ENCODE measurements at regions not wholly inside any gene's neighbourhood (a gene's known extent, or its start where the extent isn't known, plus 50 kb on each side); places are given as distances from the start of the nearest gene placed in this dataset.

DNA sequence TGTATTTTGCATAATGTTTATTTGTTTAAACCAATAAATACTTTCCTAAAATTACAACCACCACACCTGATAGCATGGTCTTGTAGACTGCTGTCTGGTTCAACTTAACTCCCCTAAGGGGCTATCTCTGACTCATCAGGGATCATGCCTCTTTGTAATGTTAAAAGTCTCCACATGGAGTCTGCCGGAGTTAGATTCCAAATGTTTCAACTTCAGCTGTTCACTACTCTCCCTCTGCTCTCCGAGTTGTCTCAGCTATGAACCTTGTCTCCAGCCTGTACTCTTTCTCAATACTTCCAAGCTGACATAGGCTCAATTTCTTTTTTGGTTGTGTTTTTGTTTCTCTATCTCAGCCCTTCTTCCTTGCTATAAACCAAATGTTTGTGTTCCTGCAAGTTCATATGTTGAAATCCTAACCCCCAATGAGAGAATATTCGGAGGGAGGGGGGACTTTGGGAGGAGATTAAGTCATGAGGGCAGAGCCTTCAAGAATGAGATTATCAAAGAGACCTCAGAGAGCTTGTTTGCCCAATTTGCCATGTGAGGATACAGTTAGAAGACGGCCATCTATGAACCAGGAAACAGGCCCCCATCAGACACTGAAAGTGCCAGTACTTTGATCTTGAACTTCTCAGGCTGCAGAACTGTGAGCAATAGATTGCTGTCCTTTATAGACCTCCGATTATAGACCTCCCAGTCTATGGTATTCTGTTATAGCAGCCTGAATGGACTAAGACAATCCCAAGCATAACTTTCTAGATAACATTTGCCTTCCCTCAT, 858.2 kb downstream of the VRK1 start:
- DNase-seq (ENCODE audit: low spot score) = no peak

DNA sequence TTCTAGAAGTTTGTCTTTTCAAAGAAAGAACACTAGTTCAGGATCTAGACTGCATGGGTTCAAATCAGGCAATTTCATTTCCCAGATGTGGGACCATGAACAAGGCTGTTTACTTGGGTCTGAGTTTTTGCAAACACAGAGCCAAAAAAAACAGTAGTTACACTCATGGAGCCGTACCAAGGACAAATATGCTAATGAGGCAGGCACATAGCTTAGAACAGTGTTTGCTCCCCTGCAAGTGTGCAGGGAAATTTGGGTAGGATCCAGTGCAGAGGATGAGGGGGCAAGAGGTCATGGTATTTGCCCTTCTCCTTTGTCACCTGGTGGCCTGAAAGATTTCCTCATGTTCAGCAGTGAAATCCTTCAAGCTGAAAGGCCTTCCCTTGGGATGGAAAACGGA, 860.4 kb downstream of the VRK1 start:
- DNase-seq (ENCODE audit: low spot score) = no peak

DNA sequence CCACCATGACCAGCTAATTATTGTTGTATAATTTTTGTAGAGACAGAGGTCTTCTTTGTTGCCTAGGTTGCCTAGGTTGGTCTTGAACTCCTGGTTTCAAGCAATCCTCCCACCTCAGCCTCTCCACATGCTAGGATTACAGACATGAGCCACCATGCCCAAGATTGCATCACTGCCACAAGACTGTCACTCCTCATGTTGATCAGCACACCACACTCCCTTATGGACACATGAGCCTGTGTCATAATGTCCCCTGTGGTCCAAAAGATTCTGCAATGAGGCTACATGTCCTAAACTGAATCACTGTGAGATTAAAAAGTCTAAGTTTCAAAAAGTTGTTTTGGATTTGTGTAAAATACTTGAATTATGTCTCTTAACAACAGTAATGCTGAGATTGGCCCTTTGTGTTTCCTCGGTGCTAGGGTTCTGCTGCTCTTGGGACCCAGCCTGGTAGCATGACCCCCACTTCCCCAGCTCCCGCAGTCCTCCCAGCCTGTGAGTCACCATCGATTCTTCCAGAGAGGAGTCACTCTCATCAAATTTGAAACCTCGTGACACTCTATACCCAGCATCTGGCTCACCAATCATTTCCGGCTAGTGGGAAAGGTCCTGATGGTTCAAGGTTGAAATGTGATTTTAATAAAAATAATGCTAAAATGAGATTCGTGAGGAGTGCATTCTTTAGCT, 890.9 kb downstream of the VRK1 start:
- DNase-seq (ENCODE audit: low spot score) = no peak

DNA sequence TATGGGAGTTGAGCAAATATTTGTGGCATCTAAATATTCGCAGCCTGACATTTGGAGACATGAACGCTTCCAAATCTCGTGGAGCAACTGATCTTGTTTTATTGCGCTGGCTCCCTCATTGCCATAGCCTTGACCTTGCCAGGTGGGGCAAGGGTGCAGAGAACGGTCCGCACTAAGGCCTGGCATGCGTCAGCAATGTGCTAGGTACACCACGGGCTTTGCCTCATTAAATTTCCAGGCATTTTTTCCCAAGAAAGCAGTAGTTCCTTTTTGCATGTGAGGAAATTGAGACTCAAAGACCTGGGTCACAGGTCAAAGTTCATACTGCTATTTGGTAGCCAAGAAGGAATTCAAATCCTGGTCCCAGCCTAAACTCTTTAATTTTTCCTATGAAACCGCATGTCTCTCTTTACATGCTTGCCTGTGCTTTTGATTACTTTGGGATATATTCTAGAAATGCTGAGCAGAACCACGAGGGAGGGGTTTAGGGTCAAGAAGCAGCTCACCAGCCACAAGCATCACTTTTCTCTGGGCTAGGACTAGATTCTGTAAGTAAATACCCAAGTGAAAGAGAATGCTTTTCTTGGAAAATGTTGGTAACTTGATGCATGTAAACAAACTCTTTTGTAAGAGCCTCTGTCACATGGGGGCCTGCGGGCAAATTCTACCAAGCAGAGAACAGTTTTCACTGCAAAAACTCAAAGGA, 891.6 kb downstream of the VRK1 start:
- no peak for DNase-seq (ENCODE audit: low spot score)

DNA sequence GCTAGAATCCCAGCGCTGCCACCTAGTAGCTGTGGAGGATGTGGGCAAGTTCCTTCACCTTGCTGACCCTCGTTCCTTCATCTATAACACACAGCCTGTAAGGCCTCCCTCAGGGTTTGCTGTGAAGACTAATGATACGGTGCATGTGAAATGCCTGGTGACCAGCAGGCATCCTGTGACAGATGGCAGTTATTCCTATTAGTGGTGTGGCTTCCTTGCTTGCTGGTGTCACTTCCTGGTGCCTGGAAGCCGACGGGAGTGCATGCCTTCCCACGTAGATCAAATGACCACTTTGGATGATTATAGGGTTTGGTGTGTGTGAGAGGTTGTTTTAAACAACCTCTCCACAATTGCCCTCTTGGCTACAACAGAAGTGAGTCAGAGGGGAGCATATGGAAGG, 894.9 kb downstream of the VRK1 start:
- no peak for DNase-seq (ENCODE audit: low spot score)

DNA sequence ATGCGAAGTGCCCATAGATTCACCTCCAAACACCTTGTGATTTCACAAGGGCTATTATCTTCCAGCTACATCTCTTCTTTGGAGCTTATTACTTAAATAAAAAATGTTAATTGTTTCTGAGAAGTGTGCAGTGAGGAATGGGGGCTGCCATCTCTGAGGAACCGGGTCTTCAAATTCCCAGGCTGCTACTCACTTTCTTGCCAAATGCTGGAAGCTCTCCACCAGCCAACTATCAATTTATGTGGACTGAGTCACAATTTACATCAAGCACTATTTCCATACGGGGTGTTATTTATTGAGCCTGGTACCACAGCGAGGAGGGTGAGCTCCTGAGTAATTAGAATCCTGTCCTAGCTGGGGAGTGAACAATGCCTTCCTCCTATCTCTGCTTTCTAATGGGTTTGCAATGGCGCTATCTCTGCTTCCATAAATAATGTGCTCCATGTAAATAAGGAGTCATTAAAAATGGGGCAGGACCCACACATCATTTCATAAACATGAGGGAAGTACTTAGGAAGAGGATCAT, 898.3 kb downstream of the VRK1 start:
- DNase-seq (ENCODE audit: low spot score) = no peak

DNA sequence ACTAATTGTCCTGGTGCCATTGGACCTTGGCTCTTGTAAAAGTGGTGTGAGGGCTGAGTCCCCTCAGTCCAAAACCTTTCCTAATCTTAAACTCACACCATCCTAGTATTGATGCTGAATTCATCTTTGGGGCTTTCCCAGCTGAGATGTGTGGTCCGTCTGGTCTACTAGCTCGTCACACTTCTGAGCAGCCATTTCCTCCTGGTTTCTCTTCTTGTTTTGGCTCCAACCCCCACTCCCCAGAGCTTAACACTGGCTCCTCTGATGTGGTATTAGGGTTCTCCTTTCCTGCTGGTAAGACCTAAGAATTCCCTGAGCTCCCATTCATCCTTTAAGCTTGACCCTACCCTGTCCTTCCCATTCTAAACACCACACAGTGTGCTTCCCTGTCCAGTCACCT, 900.6 kb downstream of the VRK1 start:
- DNase-seq (ENCODE audit: low spot score) = no peak

DNA sequence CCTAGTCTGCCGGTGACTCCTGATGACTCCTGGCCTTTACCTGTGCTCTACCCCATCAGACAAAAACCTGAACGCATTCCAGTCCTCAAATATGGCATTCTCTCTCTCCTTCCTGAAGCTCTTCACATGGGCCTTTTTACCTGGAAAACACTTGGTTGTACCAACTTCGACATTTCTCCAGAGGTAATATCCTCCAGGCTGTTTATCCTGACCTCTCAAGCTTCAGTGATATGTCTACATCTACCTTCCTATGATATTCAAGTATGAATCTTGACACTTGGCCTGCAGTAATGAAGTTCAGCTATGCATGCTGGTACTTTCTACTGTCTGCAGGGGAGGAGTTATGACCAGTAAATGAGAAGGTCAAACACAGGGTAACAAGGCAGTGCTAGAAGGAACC, 901.8 kb downstream of the VRK1 start:
- no peak for DNase-seq (ENCODE audit: low spot score)

DNA sequence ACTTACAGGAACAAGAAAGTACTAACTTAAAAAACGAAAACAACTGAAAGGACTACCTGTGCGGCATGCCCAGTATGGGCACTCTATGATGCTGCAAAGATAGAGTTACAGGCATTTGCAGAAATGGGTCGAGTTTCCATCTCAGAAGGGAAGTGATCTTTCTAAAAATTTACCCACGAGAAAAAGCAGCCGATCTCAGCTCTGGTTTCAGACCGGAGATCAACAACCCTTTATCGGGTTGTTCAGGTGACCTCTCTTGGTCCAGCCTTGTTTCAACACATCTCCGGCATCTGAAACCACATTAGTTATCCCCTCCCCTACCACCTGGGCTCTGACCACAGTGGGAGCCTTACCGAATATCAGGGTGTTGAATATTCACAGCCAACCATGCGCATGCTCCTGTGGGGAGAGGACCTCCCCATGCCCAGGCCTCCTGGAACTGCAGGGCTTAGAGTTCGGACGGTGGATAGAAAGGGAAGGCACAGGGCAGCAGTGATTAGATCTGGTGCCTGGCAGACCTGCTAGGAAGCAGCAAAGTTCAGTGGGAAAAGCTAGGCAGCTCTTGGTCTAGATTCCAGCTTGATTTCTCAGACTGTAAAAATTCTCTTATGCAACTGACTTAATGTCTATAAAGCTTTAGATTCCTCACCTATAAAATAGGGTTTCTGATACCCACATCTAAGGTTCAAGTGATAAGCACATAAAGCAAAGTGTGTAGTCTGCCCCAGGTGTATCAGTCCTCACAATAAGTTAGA, 906.0 kb downstream of the VRK1 start:
- no peak for DNase-seq (ENCODE audit: low spot score)

DNA sequence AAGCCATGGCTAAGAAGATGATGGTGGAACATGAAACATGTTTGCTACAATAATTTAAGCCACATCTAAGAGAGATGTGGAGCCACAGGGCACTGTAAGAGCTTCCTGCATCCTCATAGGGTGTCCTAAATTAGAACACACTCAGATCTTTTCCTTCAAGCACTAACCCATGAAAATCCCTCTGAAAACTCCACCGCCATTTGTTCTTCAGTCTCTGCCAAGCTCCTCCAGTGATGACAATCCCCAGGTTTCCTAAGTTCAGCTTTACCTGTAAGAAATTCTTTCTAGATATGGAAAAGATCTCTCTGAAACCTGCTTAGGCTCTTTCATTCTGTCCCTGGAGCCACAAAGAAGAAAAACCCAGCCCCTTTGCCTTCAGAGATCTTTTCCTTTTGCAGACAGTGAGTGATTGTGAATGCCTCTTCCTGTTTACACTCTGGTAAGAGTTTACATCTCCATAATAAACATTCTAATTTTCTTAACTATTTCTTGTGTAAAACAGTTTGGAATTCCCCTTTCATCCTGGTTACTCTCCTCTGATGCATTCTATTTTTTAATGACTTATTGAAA, 907.2 kb downstream of the VRK1 start:
- no peak for DNase-seq (ENCODE audit: low spot score)

DNA sequence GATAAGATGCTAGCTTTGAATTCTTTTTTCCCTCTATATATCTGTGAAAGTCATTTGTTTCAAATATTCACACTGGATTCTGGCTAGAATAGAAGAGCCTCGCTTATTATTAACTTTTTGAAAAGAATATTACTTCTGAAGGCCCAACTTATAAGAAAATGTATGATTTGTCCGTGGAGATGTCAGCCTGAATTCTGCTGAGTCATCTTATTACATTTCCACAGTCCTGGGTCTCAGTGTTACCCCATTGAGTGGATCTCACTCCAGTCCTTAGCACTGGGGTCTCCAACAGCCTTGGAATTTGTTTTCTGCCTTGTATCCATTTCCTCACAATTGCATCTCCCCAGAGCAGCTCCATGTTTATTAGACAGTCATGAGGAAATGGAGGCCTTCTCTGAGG, 907.9 kb downstream of the VRK1 start:
- no peak for DNase-seq (ENCODE audit: low spot score)

DNA sequence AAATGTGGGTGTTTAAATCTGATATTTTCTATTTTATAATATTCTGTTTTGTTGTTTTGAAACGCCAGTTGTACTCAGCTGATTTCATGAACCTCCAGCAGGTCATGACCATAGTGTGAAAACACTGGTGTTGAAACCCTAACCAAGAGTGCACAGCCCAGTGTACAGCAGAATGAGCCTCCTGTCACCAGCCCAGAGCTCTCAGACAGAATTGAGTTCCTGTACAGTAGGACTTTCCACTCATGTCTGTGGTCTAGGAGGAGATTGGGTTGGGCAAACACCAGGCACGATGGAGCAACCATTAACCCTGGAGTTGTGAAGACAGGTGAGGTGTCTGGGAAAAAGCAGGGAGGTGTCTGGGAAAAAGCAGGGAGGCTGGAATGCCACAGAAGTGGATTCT, 908.8 kb downstream of the VRK1 start:
- DNase-seq (ENCODE audit: low spot score) = no peak

DNA sequence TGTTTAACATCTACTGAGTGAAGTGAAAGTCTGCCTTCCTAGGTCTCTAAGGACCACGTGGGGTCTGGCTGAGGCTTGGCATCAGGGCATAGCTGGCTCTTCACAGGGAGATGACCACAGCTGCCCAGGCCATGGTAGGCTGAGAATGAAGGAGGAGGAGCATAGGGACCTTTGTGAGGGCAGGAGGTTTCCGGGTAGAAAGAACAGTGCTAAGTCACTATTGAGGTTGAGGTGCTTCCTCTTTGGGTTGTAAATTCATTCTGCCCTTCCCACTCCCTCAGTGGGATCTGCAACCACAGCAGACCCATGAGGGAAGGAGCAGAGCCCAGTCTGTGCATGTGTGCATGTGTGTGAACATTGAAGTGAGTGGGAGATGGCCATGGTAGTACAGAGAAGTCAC, 909.6 kb downstream of the VRK1 start:
- no peak for DNase-seq (ENCODE audit: low spot score)

DNA sequence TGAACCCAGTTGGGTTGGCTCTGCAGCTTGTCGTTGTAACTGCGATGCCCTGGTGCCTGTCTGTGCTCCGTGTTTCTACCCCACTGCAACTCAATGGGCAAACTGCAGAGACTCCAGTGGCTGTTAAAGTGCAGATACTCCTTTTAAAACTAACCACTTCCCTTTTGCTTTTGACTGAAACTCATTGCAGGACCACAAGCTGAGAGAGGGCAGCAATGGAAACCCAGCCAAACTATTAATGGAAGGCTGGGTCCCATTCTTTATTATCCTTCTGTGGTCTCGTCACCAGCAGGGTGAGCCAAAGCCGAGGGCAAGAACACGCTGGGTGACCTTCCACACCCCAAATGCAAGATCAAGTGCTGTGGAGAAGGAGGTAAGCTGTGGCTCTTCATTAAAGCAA, 910.4 kb downstream of the VRK1 start:
- no peak for DNase-seq (ENCODE audit: low spot score)

DNA sequence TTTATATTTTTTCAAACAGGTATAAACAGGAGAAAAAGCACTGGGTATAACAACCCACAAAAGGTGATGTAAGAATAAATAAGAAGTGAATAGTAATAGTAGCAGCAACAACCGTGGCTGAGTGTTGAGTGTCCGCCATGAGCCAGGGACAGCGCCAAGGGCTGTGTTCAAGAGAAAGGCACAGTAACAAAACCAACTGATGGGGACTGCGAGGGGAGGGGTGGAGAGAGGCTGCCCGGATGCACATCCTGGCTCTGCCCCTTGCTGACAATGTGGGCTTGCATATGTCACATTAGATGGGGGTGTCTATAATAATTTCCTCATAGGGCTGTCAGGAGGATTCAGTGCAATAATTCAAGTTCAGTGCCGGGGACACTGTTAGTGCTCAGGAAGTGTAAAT, 912.4 kb downstream of the VRK1 start:
- DNase-seq (ENCODE audit: low spot score) = no peak

DNA sequence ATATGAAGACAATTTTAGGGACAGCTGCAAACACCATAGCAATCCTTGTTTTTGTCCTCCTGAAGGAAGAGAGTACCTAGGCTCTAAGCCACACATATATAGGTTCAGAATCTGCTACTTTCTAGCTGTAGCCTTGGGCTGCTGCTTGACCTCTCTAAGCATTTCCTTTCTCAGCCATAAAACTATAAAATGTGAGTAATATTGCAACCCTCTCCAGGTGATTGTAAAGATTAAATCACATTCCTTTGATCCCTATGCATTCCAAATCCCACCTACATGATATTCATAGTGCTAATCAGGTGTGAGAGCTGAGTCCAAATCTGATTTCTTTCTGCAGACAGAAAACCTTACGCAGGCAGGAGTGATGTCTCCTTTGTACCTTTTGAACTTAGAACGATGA, 913.5 kb downstream of the VRK1 start:
- no peak for DNase-seq (ENCODE audit: low spot score)

DNA sequence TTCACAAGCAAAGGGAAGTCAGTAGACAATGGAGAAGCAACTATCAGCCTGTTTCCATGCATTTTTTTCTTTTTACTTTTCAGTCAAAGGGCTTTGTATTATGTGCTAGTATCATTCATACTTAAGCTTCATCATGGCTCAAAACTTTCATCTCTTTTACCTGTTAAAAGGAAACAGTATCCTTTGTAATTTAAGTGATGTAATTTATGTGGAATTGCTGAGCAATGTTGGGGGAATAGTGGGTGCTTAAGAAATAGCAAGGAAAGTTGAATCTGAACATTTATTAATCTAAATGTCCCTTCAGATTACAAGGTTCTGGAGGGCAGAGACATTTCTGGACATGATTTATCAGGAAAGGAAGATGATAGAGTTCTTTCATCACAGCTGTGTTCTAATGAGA, 915.3 kb downstream of the VRK1 start:
- DNase-seq (ENCODE audit: low spot score) = no peak

DNA sequence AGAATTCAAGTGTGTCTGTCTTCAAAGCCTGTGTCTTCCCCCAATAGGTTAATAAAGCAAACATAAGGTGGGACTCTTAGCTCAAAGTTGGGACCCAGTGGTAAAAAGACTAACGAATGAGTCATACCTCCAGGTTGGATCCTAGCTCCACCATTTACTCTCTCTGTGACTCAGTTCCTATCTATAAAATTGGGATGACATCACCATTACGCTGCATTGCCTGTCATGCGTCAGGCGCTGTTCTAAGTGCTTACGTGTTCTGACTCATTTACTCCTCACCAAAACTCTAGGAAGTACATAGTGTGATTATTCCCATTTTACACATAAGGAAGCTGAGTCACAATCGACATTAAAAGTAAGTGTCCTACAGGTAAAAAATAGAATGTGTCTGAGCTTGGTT, 915.8 kb downstream of the VRK1 start:
- no peak for DNase-seq (ENCODE audit: low spot score)

DNA sequence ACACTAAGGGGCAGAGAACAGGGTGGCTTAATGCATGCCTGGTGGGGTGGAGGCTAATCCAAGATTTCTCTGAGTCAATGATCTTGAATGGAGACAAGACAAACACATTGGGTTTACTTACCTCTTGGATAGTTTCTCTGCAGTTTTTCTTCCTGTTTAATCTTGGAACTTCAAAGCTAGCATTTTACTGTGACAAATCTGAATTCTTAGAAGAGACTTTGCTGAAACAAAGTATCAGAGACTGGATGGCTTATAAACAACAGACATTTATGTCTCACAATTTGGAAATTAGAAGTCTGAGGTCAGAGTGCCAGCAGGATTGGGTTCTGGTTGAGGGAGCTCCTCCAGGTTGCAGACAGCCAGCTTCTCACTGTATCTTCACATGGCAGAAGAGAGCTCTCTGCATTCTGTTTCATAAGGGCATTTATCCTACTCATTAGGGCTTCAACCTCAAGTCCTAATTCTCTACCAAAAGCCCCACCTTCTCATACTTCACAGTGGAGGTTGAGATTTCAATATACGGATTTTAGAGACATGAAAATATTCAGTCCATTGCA, 921.8 kb downstream of the VRK1 start:
- DNase-seq (ENCODE audit: low spot score) = no peak

DNA sequence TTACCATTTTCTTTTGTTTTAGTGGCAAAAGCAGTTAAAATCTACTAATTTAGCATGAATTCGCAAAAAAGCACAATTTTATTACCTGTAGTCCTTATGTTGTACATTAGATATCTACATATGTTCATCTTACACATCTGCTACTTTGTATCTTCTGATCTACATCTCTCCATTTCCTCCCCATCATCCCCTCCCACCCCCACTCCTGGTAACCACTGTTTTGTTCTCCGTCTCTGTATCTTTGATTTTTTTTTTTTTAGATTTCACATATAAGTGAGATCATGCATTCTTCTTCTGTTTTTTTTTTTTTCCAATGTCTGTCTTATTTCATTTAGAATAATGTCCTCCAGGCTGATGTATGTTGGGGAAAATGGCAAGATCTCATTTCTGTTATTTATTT, 922.7 kb downstream of the VRK1 start:
- no peak for DNase-seq (ENCODE audit: low spot score)

DNA sequence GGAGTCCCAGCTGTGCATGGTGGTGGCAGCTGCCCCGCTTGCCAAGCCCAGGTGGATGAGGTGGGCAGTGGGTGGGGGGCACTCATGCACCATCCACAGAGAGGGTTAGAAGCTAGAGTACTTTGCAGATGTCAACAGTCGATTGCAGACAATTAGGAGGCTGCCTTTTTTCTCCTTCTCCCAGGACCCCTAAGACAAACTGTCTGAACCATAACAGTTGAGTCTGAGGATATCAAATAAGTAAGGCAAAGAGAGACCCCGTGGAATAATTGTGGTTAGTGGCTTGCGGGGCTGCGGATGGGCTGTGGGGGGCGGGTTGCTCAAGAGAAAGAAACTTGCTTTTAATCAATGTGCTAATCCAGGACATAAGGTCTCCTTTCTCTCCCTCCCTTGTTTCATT, 926.2 kb downstream of the VRK1 start:
- DNase-seq (ENCODE audit: low spot score) = no peak

DNA sequence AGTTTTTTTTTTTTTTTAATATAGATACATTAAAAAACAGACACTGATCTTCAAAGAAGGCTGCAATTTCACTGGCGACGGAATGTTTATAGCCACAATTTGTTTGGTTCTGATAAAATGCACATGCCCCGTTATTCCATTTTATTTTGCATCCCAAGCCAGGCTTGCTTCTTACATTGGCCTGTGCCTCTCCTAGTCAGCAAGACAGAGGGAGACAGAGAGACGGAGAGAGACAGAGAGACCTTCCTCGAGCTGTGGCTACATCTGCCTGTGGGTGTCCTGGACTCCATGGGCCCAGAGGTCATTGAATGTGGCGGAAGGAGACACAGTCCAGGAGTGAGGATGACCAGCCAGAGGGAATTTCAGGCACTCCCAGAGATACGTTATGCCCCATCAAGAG, 926.6 kb downstream of the VRK1 start:
- no peak for DNase-seq (ENCODE audit: low spot score)
